ENCODE measurements at regions not wholly inside any gene's neighbourhood (a gene's known extent, or its start where the extent isn't known, plus 50 kb on each side); places are given as distances from the start of the nearest gene placed in this dataset.
"Not testable (repeated sequence)": the region's sequence is repeated elsewhere in the genome, so short reads cannot be mapped to it uniquely, and the experiment has no call there.

GRCh38 chr17:14518919-14519318 lies 218.0 kb downstream of the HS3ST3B1 start:
- TF ChIP-seq, protein P1, sequence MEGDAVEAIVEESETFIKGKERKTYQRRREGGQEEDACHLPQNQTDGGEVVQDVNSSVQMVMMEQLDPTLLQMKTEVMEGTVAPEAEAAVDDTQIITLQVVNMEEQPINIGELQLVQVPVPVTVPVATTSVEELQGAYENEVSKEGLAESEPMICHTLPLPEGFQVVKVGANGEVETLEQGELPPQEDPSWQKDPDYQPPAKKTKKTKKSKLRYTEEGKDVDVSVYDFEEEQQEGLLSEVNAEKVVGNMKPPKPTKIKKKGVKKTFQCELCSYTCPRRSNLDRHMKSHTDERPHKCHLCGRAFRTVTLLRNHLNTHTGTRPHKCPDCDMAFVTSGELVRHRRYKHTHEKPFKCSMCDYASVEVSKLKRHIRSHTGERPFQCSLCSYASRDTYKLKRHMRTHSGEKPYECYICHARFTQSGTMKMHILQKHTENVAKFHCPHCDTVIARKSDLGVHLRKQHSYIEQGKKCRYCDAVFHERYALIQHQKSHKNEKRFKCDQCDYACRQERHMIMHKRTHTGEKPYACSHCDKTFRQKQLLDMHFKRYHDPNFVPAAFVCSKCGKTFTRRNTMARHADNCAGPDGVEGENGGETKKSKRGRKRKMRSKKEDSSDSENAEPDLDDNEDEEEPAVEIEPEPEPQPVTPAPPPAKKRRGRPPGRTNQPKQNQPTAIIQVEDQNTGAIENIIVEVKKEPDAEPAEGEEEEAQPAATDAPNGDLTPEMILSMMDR (IDR thresholded peaks at IDR 0.05), result not testable (repeated sequence)
- TF ChIP-seq POLR2A (IDR thresholded peaks at IDR 0.05), result not testable (repeated sequence)

Data from Peyer's patch (tissue), 4 donors.